Kidney glomerular epithelial cell (primary cell): ENCODE measurements at regions not wholly inside any gene's neighbourhood (a gene's known extent, or its start where the extent isn't known, plus 50 kb on each side); places are given as distances from the start of the nearest gene placed in this dataset.

Source experiments
- DNase-seq: peaks from one replicate; lab custom pipeline; 2025; lab: John Stamatoyannopoulos, UW

- DNase-seq, result no peak
These were observed 102.8 kb upstream of the F3 start for GRCh38 chr1:94644352-94644751.

- DNase-seq, result no peak
These were observed 102.3 kb upstream of the F3 start for GRCh38 chr1:94643819-94644218.

GRCh38 chr1:94642617-94643321 lies 101.2 kb upstream of the F3 start:
- no peak for DNase-seq

DNA sequence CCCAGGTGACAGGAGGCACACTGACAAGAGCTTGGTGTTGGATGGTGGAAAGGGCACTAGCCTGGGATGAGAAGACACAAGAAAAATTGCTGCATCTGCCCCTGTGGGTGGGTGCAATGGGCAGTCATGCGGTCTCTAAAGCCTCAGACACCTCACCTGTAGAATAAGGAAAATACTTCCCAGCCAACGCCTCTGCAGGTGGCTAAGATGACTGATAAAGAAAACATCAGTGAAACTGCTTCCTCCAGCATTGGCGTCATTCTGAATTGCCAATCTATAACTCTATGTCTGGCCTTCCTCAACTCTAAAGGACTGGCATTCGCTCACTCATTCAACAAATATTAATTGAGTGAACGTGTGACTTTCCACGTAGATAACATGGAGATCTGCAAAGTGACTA lies 100.4 kb upstream of the F3 start:
- DNase-seq, result no peak

GRCh38 chr1:94640125-94640524 lies 98.6 kb upstream of the F3 start:
- DNase-seq, result no peak

DNA sequence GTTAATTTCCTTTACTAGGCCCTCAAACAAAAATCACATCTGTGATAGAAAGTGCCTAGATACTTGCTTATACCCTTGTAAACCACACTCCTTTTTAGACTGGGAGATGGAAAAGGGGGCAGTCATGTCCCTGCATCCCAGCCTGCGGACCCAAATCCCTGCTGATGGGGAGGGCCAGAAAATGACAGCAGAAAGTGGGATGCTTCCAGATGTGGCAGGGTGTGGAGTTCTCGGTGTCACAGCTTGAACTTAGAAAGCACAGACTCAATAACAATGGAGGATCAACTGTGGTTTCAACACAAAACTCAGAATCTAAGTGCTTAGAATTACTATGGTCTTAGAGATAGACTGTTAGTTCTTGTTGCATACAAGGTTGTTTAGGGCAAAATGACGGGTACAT lies 95.6 kb upstream of the F3 start:
- DNase-seq, result no peak

DNA sequence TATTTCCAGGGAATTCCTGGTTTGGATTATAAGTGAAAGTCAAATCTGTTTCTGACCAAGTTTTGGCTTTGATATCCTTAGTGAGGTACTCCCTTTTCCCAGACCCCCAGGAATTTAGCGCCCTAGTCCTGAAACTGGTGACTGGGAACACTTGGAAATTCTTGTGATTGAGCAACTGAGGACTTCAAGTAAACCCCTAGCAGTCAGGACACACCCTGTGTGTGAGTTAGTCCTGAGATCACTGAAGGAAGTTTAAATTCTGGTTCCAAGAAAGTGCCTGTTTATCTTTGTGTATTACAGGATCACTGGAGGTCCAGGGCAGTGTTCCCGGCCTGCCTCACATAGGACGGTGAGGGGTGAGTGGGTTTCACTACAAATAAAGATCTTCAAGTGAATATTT lies 95.1 kb upstream of the F3 start:
- DNase-seq, result no peak

DNA sequence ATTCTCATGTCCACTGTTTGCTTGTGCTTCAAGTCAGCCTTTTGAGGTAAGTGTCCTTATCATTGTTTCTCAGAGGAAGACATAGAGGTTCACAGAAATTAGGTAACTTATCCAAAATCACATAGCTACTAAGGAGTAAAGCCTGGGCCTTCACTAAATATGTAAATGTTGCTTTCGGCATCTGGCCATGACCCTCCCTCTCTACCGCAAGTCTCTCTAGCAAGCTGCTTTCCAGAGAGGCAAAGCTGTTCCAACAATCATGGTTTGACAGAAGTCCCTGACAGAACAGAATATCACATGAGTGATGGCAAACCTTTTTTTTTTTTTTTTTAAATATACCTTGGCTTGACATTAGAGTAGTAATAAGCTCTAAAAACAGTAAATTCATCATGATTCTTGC lies 94.5 kb upstream of the F3 start:
- DNase-seq, result no peak

DNA sequence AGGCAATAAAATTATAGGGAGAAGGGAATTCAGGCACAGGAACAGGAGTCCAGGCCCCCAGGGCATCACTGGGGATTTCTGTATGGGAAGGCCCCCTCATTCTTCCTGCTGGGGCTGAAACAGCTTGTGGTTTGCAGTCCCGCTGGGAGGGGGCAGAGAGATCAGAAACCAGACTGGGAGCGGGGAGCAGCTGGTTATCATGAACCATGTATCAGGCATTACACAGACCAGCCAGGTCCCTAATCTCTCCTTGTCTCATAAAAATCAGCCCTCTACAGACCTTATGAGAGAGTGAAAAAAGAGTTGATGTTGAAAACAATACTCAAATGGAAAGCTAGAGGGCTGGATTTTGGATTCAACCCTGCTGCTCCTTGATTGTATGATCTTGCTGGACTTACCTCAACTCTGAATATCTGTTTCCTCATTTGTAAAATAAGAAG lies 93.4 kb upstream of the F3 start:
- DNase-seq, result no peak

- no peak for DNase-seq
These were observed 91.5 kb upstream of the F3 start for GRCh38 chr1:94633051-94633450.

- DNase-seq, result no peak
These were observed 88.0 kb upstream of the F3 start for GRCh38 chr1:94629259-94630181.

GRCh38 chr1:94628499-94628843 lies 86.9 kb upstream of the F3 start:
- DNase-seq, result no peak

DNA sequence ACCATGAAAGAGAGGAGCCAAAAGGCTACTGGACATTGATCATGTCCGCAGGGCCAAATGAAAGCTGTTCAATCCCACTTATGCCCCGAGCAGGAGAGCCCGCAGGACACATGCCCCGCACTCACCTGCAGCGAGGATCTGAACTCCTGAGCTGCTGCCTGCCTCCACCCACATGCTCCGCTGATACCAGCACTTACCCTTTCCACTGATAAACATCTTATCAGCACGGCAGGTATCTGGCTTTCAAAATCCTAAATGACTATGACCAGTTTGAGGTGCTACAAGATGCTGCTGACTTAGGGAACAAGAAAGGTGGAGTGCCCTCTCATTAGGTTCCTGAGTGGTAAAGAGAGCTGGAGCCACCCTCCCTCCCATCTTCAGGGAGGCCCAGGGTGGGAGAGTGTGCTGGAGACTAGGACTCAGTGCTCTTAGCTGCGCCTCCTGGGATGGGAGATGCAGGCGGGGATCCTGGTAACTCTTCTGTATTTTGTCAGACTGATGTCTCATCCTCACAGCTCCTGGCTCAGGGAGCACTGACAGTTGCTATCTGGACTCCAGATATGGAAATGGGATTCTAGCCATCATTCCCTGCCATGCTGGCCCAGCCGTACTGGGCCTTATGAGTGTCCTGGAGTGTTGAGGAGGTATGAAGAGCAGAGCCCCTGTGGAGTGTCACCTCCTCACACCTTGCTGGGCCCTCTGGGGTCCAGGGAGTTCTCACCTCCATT lies 86.4 kb upstream of the F3 start:
- no peak for DNase-seq

GRCh38 chr1:94624203-94624602 lies 82.6 kb upstream of the F3 start:
- DNase-seq, result no peak

DNA sequence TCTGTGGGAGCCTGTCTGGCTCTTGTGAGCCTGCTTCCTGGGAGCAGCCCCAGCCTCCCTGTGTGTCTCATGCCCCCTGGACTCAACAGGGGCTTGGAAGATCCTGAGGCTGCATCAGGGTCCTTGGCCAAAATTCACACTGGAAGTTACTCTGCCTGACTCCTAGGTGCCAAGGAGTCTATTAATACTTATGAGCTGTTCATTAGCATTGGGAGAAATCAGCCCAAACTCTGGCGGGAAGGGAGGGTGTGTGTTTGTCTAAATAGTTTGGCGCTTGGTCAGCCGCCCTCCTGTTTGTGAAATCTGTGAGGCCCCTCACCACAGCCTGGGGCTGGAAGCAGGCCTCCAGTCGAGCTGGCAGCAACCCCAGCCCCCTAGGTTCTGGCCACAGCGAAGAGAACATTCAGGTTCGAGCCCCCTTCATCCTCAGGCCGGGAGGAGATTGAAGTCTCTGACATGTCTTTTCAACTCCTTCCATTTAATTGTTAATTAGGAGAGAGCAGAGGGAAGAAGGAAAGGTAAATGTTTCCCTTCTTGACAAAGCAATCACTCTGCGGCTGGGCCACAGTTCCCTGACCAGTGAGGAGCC lies 82.1 kb upstream of the F3 start:
- DNase-seq, result no peak

DNA sequence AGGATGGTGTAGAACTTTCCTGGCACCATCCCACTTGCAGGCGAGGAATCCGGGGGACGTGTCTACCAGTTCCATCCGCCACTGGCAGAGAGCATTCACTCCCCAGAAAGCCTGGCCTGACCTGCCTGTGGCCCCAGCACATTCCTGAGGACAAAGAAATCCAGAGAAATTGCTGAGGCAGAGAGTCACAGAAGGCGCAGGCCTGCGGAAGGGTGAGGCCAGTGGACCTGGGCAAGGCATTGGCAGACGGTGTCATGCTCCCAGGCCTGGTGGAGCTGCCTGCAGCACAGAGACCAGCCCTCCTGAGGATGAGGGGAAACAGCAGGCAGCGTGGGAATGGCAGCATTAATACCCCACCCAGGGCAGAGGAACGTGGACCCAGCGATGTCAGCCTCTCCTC lies 81.2 kb upstream of the F3 start:
- DNase-seq, result peak; percentile 85

DNA sequence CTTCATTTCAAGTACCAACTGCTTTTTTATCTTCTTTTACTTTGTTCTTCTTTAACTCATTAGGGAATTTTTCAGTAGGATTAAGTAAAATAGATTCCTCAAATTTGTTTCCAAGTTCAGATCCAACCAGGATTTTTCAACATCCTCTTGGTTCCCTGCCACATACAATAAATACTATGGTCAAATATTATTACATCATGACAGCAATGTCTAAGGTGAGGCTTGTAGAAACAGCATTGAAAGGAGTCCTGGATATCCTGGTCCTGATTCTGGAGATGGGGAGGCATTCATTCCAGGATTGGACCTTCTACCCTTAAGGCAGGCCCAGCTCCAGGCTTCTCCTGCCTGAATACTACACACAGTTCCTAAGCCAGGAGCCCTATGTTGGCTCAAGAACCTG lies 80.2 kb upstream of the F3 start:
- no peak for DNase-seq

DNA sequence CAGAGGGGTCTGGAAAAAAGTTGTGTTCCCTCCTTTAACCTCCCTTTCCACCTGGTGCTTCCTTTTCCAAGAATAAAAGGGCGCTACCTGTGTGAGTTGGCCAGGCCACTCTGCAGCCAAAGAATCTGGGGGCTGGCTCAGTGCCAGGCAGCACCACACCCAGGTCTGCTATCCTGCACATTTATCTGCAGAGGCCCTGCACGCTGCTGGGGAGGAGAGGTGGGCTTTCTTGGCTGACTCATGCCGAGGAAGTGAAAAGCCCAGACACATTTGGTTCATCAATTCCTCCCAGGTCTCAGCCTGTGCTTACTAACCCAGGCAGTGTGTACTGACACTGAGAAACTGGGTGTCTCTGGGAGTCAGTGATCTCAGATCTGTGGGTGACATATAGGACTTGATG lies 79.8 kb upstream of the F3 start:
- peak; percentile 67 for DNase-seq

GRCh38 chr1:94620345-94621031 lies 78.9 kb upstream of the F3 start:
- DNase-seq, result no peak

- peak; percentile 10 for DNase-seq
These were observed 78.2 kb upstream of the F3 start for GRCh38 chr1:94619731-94620130.

DNA sequence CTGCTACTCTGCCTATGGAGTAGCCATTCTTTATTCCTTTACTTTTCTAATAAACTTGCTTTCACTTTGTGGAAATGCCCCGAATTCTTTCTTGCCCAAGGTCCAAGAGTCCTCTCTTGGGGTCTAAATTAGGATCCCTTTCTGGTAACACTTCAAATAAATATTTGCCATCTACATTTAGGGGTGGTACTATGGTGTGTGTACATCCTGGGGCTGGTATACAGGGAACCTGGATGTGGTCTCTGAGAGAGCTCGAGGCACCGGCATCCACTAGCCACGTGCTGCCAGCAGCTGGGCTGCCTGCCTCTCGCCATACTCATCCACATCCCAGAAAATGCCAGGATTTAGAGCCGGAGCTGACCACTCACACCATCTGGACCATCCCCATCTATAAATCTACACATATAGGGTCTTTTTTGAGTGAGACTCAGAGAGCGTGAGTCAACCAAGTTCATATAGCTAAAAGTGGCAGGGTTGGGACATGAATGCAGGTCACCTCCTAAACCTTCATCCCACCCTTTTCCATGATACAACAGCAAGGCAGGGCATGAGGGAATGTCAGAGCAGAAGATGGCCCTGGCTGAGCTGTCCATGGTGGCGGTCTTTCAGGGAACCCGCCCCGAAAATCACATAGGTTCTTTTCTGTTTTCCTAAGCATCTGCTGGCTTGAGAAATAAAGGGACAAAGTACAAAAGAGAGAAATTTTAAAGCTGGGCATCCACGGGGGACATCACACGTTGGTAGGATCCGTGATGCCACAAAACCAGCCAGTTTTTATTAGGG lies 76.6 kb upstream of the F3 start:
- DNase-seq, result no peak
